ENCODE measurements at regions not wholly inside any gene's neighbourhood (a gene's known extent, or its start where the extent isn't known, plus 50 kb on each side); places are given as distances from the start of the nearest gene placed in this dataset.
"Not testable (repeated sequence)": the region's sequence is repeated elsewhere in the genome, so short reads cannot be mapped to it uniquely, and the experiment has no call there.

- not testable (repeated sequence) for DNase-seq
These were observed 283.7 kb upstream of the TMEM132C start for GRCh38 chr12:127983213-127983791.

- DNase-seq, result no peak
These were observed 282.4 kb upstream of the TMEM132C start for GRCh38 chr12:127984386-127985055.

DNA sequence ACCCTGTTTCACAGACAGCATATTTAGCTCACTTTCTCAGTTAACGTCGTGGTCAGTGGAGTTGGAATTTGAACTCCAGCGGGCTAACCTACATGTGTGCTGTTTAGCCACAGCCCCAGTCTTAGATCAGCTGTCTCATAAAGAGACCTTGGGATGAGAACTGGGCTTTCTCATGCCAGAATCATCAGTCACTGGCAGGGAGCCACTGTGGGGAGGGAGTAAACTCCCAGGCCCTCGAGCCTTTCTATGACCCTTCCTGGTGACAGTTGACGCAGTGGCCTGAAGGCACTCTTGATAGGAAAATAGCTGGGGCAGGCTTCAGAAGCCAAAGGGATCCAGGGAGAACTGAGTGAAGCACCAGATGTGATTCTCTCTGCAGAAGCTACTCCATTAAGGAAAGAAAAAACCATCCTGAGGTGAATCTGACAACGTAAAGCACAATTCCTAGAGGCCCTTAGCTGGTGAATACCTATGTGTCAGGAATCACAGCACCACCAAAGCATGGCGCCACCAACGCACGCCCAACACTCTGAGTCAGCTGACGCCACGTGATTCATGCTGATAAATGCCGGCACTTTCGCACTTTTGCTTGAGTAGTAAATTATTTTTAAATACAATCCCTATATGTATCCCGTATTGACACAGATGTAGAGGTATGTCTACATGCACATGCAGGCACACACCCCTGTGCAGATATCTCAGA lies 279.6 kb upstream of the TMEM132C start:
- no peak for DNase-seq

- DNase-seq, result no peak
These were observed 275.5 kb upstream of the TMEM132C start for GRCh38 chr12:127991485-127991884.

DNA sequence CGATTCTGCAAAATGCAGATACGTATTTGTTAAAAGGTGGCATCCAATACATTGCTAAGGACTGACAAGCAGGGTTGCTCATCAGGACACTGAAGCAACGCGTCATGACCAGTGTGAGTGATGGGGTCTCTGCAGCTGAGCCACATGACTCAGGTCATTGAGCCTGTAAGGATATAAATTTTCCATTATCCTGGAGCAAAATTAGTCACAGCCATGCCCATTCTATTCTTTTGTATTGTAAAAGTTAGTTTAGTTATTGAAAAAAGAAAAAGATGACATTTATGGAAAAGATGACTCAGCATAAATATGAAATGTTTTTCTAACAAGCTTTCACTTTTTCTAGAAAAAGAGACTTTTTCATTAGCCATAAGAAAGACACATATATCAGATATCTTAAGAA lies 268.0 kb upstream of the TMEM132C start:
- DNase-seq, result no peak

- no peak for DNase-seq
These were observed 262.5 kb upstream of the TMEM132C start for GRCh38 chr12:128004383-128004938.

DNA sequence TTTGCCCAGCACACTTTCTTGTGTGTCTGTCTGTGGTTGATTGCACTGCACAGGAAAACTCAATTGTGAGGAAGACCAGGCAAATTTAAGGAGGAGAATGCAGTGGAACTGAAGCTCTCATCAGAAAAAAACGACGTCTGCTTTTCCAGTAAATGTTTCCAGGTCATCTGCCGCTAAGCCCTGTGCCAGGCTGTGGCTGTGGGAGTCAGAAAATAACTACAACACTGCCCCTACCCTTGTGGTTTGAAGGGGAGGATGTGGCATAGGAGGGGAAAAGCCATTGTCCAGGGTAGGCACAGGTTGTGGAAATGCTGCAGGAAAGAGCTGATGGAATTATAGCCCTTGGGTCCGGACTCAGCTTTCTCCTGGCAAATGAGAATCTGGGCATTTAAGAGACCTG lies 259.7 kb upstream of the TMEM132C start:
- no peak for DNase-seq

GRCh38 chr12:128008341-128008740 lies 258.6 kb upstream of the TMEM132C start:
- no peak for DNase-seq

DNA sequence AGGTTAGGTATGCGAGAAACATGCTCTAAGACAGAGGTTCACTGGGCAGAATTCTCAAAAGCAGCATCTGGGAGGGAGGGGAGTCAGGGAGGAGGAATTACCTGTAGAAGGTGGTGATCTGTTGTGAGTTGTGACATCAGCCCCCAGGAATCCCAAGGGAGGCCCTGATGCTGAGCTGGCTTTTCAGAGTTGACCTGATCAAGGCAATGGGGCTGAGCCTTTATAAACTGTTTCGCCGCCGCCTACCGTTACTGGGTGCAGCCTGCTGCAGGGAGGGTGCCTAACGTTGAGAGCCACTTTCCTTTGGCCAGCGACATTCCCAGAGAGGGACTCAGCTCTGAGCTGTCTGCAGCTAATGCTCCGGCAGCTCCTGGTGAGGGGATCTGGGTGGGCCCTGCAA lies 257.9 kb upstream of the TMEM132C start:
- DNase-seq, result no peak

DNA sequence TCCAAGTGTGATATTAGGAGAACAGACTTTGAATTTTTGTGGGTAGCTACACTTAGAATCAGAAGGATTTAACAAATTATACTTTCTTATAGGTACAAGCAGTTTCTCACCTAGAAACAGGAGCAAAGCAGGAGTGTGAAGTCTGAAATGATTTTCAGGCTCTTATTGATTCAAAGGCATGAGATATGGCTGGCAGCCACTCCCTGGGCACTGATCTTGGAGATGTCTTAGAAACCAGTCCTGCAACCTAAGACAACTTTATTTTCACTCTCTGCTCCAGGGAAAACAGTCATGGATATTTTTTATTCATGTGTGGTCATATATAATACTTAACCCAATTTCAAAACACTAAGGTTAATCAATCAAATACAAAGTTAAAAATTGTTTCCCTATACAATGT lies 254.9 kb upstream of the TMEM132C start:
- DNase-seq, result no peak

DNA sequence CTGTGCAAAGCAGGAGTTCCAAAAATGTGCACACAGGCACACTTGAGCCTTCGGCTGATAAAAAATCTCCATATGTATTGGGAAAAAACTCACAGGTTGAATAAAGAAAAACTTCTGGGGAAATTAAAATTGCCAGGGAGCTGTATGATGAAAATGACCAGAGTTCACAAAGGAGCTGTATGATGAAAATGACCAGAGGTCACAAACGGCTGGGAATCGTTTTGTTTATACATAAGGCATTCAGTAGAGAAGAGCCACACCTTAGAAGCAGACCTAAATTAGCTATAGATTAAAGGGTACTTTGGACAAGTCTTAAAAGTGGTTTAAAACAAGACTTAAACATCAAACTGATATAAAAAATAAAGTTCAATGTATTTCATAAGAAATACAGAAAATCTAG lies 251.7 kb upstream of the TMEM132C start:
- DNase-seq, result no peak

- no peak for DNase-seq
These were observed 248.9 kb upstream of the TMEM132C start for GRCh38 chr12:128018067-128018466.

- no peak for DNase-seq
These were observed 246.9 kb upstream of the TMEM132C start for GRCh38 chr12:128019996-128020544.

DNA sequence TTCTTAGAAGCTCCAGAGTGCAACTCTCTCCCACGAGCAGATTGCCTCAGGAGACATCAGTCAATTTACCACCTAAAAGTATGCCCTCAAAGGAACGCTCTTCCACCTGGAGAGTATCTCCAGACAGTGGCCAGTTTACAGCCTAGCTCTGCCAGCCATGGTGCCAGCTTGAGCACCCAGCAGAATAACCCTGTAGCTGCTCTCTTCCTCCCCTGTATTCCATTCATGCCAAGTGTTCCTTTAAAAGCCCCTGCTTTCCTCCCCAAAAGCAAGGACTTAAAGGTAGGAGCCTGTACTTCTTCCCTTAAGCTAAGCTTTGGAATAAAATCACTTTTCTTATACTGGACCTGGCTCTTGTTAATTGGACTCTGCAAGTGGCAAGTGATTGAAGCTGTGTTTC lies 245.4 kb upstream of the TMEM132C start:
- DNase-seq, result no peak

- no peak for DNase-seq
These were observed 241.3 kb upstream of the TMEM132C start for GRCh38 chr12:128025589-128026245.

DNA sequence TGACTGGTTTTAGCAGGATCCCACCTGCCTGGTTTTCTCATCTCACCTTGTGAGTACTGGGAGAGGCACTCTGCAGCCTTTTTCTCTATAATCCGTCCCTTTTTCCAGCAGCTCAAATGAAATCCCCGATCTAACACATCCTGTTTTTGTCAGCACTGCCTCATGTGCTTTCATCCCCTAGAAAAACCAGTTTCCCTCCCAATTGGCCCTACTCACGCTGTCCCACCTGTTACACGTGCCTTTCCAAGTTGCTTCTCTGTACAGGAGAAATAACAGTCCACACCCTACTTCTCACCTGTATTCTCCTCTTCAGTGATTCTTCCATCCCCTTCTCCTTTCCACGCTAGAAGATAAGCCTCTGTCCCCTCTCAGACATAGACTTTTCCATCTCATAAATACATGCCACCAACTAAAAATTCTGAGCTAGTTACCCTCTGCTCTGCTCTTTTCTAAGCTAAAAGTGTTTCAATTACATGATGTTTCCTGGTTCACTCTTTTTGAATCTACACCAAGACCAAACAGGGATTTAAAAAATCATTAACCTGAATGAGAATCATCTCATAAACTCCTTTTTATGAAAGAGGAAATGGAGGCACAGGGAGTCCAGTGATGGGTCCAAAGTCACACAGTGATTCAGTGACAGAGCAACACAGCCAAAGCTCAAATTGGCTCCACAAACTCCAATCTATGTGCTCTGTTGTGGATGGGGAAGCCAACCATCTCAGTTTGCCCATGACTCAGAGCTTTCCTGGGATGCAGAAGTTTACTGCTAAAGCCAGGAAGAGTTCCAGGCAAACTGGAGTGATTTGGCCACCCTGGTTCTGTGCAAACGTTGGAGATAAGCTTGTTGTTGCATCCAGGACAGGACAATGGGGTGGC lies 240.0 kb upstream of the TMEM132C start:
- DNase-seq, result no peak

DNA sequence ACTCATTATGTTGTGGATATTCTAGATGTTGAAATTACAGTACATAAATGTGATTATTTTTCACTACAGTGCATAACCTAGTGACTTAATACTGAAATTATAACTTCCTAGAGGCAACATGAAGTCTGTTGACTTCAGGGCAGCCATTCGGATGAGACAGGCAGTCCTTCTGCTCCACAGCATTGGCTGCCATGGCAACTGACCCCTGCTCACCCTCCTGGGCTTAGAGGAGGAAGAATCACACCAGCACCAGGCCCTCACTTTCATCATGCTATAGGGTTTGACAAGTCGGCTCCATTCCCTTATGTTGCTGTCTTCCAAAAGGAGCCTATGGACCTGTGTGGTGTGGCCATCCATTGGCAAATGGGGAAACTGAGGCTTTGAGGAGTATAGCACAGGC lies 233.5 kb upstream of the TMEM132C start:
- no peak for DNase-seq

DNA sequence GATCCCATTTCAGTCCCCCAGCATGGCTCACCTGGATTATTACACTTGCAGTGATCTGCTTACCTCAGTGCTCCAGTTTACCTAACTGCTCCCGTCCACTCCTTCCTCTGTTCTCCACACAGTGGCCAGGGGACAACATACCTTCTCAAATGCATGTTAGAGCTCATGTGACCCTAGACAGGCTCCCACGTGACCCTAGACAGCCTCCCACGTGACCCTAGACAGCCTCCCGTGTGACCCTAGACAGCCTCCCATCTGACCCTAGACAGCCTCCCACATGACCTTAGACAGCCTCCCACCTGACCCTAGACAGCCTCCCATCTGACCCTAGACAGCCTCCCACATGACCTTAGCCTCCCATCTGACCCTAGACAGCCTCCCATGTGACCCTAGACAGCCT lies 226.0 kb upstream of the TMEM132C start:
- no peak for DNase-seq

DNA sequence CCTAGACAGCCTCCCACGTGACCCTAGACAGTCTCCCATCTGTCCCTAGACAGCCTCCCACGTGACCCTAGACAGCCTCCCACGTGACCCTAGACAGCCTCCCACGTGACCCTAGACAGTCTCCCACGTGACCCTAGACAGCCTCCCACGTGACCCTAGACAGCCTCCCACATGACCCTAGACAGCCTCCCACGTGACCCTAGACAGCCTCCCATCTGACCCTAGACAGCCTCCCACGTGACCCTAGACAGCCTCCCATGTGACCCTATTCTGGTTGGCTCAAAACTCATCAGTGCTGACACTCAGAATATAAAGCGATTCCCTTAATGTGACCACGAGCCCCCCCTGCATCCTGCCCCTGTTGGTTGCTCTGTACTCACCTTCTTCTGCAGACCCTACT lies 224.7 kb upstream of the TMEM132C start:
- not testable (repeated sequence) for DNase-seq

- no peak for DNase-seq
These were observed 224.1 kb upstream of the TMEM132C start for GRCh38 chr12:128042825-128043224.

- no peak for DNase-seq
These were observed 223.7 kb upstream of the TMEM132C start for GRCh38 chr12:128043317-128043716.

Measured in left kidney (tissue), 1 donor.